HS-27A (cell line): ENCODE measurements at regions not wholly inside any gene's neighbourhood (a gene's known extent, or its start where the extent isn't known, plus 50 kb on each side); places are given as distances from the start of the nearest gene placed in this dataset.

Experiments
- DNase-seq: peaks from one replicate; pipeline ENCODE4 v3.0.0-alpha.2; 2012; ENCODE audit warnings: low read depth, missing footprints

DNA sequence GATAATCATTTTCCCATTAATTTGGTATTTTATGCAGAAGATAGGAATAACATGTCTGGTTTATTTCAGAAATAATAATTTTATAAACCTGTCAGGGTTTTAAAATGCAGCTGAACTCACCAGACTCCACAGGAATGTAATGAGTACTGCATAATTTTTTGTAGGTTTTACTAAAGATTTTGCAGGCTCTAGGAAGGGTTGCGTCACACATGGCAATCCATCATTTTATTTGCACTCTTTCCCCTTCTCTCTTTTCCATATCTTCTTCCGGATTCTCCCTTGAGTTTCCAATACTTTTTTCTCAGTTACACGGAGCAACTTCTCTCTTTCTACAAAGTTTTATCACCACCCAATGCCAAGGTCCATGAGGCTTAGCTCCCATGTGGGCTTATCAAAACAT lies 234.7 kb downstream of the NFKBIZ start:
- DNase-seq: no peak

DNA sequence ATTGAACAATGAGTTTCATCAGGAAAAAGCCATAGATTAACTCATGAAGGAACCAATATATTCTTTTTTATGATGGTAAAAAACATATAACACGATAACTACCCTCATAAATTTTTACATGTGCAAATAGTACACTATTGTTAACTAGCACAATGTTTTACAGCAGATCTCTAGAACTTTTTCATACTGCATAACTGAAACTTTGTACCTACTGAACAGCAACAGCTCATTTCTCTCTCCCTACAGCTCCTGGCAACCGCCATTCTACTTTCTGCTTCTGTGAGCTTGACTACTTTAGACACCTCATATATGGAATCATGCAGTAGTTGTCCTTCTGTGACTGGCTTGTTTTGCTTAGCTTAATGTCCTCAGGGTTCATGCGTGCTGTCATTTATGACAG lies 235.4 kb downstream of the NFKBIZ start:
- no peak for DNase-seq

DNA sequence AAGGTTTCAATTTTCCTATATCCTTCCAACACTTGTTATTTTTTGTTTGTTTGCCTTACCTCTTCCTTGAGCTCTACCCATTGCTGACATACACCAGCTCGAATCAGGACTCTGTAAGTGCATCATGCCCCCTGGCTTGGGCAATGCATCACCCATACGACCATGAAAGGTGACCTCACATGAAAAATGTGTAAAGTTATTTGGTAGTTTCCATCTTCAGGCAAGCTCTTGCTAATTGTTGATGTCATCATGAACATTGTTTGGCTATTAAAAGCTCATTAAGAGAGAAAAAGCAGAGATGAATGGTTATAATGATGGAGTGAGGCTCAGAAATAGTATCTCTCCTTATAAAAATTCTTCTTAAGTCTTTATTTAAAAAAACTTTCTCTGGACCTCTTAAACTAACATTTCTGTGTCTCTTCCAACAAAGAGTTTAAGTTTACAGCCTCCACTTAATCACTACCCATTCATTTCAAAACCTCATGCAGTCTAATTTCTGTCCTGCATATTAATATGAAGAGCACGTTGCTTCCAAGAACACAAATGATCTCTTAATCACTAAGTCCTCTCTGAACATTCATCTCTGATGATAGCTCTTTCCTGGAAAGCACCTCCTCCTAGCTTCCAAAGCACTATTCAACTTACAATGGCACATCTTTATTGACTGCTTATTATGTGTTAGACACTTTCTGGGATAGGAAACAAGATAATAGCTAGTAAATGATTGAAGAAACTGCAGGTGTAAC lies 236.3 kb downstream of the NFKBIZ start:
- DNase-seq: no peak

DNA sequence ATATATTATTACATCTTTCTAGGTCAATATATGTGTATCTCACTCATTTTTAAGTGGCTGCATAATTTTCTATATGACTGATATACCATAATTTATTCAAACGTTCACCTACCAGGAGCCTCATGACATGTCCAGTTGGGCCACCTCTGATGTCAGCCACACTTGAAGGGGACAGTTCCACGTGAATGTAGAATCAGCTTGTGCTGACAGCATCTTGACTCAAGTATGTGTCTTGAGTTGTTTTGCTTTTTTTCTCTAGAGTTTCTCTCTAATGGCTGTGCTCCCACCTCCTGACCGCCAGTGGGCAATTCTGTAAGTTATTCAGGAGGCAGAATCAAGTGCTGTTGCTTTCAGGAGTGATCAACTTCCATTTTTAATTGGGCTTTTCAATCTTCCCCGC lies 237.9 kb downstream of the NFKBIZ start:
- DNase-seq: no peak

DNA sequence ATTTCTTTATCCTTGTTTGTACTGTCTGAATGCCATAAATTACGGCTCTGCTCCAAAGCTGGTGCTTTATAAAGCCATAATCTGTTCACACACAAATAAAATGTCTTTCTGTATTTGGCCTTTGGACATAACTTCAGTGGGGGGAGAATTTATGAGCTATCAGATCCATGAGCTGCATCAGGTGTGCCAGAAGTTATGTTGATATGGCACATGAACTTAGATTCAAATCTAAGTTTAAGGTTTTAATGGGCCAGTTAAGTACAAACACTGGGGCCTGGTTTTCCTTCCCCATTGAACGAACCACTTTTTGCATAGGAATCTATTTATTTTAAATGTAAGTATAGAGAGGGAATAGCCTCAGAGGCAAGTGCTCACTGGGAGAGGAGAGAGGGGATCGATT lies 239.9 kb downstream of the NFKBIZ start:
- no peak for DNase-seq

DNA sequence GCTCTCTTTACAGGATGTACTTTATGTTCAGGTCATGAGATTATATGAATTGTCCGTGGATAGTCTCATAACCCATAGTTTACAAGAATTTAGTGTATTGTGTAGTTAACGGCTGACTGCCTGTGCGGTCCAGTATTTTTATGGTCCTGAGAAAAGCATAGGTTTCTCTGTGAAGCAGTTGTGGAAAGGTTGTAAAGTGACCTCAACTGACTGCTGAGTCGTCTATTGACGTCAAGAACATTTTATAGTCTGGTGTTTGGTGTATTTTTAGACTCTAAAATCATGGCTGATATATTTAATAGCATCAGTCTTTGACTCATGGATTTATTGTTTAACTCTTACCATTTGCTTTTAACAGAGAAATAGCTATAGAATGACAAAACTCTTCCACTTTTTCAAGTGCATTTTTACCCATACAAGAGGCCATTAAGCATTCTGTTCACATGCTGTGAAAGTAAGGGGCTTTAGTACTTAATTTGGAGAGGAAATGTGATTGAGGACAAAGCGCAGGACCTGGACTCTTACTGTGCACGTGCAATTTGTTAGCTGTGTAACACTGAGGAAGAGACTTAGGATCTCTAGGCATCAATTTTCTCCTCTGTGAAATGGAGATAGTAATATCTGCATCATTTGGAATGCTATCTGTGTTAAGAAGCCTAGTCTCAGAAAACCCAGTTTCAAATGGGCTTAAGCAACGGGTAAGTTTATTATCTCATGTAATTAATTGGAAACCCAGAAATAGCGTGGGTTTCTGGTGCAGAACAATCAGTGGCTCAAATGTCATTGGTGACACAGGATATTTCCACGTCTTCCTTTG lies 240.8 kb downstream of the NFKBIZ start:
- DNase-seq: no peak

DNA sequence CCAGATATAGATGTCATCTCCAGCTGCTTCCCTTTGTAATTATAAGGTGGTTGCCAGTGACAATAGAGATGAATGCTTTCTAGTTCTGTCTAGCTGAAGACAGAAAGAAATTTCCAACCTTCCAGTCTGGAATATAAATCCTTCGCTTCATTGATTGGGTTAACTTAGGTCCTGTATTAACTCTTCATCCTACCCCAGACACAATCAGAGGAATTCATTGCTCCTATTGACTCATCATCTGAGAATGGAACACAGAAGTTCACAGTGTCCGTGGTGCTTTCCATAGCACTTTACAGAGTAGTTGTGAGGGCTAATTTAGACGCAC lies 241.4 kb downstream of the NFKBIZ start:
- no peak for DNase-seq

DNA sequence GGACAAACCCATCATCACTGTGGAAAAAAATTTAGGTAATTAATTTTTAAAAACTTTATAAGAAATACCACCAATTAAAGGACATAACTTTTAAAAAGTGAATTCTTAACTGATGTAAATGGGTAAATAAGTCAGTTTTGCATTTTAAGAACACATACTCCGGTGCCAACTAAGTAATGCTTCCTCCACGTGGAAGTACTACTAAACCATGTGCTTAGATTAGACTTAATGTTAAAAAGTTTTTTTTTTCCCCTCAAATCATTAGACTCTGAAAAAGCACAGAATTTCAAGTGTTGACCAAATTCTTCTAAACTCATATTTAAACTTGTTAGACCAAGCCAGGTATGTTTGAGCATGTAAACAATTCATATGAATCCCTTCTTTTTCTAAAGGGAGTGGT lies 242.0 kb downstream of the NFKBIZ start:
- DNase-seq: no peak

DNA sequence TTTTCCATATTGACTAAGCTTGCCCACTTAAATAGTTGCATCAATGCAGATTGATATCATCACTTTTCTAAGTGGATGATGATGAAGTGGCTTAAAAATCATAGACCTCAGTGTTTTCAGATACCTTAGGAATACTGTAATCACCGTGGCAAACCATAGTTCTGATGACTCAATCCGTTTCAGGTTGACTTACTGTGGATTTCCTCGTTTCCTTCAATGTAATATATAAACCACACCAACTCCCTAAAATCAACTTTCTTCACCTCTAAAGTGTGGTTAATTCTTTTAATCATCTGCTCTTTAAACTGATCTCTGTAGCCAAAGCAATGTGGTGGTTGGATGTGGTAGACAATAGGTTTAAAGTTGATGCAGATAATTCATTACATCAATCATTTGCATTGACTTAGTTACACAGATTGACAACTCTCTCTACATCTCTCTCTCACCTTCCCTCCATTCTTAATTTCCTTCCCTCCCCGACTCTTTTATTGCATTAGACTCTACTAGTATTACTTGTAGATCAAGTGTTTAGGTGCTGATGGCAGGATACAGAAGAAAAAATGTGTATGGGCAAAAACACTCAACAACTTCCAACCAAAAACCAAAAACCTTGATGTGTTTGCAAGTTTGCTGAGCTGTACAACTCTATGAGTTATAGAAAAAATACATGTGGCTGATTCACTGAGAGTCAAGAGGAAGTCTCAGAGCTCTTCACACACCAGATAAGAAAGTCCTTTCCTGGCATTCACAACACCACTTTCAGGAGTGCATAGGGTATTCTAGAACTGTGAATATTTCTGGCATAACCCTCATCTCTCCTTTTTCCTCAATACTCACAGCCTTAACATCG lies 243.5 kb downstream of the NFKBIZ start:
- no peak for DNase-seq

DNA sequence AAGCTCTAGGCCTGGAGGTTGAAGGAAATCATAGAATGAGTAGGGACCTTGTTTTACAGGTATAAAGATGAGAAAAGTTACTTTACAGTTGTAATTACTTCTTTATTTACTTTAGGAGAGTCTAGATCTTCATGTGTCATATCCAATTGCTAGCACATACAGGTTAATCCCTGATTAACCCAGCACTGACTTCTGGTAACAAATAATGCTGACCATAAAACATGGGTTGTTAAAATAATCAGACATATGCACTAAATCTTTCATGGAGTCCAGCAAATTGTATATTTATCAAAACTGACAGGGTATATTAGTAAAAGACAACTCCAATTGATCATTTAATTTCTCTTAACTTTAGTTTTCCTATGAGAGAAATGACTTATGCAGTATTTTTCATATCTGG lies 245.2 kb downstream of the NFKBIZ start:
- DNase-seq: no peak

DNA sequence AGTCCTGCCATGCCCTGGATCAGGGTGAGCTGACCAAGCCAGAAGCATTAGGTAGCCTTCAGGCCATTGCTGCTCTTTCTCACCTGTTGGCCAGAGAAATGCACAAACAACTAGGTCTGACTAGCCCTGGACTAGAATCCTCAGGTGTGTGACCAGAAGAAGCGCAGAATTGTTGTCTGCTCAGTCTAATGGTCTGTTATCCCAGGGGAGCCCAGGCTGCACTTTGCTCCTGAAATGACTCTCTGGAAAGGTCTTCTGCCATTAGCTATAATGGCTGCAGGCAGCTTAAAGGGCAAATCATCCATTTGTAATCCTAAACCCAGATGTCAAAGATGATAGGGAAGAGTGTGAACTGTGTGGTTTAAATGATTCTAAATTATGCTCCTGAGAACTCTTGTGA lies 246.1 kb downstream of the NFKBIZ start:
- DNase-seq: no peak

DNA sequence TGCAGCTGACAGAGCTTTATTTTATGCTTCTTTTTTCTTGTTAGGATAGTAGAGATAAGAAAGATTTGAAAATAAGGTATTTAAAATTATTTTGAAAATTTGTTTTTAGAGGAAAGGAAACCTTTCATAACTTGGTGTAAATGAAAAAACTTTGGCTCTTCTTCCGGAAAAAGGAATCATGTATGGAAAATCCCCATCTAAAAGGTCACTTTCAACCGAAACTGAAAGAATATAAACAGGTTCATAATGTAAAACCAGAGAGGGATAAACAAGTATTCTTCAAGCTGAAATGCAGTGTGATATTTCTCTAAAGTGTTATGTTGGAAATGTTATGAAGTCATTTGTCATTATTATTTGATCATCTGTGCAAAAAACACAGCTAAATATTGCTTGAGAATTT lies 246.8 kb downstream of the NFKBIZ start:
- no peak for DNase-seq

DNA sequence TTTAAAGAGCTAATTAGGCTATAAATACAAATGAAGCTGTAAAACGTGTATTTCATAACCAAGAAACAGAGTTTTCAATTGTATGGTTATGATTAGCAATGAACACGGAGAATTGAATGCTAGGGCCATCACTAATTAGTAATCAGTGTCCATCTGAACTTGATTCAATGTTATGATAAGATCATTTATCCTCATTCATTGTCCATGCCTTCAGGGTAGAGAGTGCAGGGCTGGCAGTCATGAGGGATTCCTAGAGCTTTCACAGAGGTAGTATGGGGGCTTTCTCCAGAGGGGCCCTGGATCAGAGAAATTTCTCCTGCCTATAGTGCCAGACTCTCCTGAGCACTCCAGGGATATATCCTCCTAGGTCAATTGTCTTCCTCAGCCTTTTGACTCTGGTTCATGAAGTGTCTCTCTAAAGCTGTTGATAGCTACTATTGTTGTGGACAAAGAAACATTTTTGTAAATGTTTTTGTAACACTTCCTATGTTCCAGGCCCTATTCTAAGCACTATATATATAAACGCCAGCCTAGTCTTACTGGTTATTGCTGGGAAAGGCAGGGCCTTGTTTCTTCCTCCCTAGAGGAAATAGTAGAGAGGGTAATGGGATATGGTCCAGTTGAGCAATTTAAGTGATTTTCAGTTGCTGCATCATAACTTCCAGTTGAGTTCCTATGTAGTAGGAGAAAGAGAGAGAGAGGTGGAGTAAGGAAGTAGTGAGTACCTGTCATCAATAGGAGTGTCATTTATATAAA lies 249.0 kb downstream of the NFKBIZ start:
- no peak for DNase-seq

DNA sequence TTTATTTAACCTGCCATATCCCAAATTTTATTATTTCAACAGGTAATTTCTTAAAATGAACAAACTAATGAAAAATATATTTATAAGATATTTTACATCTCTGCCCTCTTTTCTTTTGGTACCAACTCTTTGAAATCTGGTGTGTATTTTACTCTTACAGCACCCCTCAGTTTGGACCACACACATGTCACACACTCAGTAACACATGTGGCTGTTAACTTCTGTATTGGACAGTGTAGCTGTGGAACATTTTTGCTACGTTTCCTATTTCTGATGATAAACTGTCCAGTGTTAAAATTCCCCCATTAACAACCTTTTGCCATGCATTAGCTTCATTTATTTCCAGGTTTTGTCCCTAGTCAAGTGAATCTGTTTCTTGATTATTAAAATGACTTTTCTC lies 250.6 kb downstream of the NFKBIZ start:
- no peak for DNase-seq

DNA sequence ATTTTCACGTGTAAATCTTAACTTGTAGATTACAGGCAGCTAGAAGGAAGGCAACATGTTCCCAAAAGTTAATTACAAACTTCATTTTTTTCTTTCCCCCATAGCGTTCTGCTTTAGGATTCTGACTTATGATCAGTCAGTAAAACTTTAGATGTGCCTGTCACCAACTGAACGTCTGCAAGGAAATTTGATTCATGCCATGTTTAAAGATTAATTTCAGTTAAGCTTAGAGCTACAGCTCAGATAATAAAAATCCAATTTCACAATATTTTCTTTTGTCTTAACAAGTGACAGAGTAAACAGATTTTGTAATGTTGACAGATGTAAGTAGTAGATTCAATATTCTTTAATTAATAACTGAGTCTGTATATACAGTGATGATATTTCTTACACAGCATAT lies 253.1 kb downstream of the NFKBIZ start:
- DNase-seq: no peak

DNA sequence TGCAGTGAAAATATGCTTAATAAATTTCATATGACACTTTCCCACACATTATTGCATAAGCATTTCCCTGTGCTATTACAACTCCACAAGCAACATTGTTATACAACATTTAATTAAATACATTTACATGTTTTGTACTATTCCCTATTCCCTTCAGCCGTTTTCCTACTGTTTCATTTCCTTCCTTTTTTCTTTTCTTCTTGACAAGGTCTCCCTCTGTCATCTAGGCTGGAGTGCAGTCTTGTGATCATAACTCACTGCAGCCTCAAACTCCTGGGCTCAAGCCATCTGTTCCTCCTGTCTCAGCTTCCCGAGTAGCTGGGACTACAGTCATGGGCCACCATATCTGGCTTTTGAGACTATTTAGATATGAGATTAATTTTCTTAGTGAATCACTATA lies 254.7 kb downstream of the NFKBIZ start:
- no peak for DNase-seq

DNA sequence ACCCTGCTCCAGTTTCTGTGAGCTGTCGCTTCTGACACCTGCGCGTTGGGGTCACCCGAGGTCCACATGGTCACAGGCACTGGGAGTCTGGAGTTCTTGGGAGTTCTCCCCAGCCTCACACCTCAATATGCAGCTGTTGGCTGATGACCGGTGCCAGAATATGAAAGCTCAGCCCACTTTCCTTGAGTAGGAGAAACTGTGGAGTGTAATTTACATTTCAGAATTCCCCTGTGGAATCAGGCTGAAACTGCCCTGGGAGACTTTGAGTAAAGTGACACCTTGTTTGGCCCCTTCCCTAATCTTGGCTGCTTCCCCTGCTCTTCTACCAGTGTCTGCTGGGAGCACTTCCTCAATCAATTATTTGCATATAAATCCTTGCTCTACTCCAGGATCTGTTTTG lies 255.9 kb downstream of the NFKBIZ start:
- no peak for DNase-seq

DNA sequence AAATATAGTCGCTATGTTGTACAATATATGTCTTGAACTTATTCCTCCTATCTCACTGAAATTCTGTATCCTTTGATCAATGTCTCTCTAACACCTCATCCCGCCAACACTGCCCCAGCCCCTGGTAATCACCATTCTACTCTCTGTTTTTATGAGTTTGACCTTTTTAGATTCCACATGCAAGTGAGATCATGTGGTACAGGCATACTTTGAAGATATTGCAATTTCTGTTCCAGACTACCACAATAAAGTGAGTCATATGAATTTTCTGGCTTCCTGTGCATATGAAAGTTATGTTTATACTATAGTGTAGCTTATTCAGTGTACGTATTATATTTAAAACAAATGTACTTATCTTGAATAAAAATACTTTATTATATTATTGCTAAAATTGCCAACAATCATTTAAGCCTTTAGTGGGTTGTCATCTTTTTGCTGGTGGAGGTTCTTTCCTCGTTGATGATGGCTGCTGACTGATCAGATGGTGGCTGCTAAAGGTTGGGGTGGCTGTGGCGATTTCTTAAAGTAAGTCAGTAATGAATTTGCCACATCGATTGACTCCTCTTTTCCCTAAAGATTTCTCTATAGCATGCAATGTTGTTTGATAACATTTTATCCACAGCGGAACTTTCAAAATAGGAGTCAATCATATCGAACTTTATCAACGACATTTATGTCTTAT lies 257.2 kb downstream of the NFKBIZ start:
- DNase-seq: no peak

DNA sequence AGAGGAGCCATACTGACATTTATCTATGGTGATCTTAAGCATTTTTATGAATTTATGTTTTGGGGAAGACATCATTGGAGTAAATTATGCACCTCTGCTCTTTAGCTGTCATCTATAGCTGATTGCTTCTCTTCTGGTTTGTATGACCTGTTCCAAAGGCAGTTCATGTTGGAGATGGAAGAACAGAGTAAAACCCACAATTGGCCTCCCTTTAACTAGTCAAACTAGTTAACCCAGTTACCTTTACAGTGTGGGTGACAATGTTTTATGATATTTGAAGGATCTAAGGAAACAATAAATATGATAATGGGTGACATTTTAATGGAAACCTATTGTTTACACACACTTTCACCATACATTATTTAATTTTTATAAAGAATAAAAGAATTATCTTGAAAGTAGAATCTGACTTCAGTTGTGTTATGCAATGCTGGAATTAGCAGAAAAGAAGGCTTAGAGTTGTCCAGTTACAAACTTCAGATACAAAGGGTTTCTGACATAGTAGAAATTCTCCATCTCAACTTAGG lies 263.5 kb downstream of the NFKBIZ start:
- no peak for DNase-seq

DNA sequence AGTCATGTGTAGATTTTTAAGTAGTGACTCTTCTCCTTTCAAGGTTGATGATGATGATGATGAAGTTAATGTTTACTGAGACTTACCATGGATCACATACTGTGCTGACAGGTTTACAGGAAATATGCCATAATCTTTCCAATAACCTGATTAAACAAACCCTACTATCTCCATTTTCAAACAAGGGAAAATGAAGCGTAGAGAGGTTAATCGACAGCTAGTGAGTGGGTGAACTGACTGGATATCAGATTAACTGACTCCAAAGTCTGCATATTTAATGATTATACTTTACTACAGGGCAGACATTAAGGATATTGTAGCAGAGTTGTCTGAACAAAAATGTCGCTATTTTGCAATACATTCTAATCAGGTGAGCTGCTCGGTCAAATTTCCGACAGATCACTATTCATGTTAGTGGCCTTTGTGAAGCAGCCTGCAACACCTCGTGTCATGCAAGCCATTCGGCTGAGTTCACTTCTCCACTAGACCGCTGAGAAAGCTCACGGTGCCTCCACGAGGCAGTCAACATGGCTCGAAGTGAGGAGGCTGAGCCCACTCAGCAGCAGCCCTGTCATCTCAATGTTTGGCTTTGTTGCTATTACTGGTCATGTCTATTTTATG lies 264.2 kb downstream of the NFKBIZ start:
- no peak for DNase-seq
